ENCODE measurements at regions not wholly inside any gene's neighbourhood (a gene's known extent, or its start where the extent isn't known, plus 50 kb on each side); places are given as distances from the start of the nearest gene placed in this dataset.

GRCh38 chr12:116404913-116405611 is 127.6 kb upstream of the MED13L start:
- DNase-seq: no peak

GRCh38 chr12:116406529-116406928 is 129.0 kb upstream of the MED13L start:
- no peak for DNase-seq

GRCh38 chr12:116408489-116409250 is 131.2 kb upstream of the MED13L start:
- DNase-seq: no peak

GRCh38 chr12:116411977-116412376 is 134.5 kb upstream of the MED13L start:
- no peak for DNase-seq

GRCh38 chr12:116414891-116415290 is 137.4 kb upstream of the MED13L start:
- DNase-seq: no peak

GRCh38 chr12:116415408-116416108 is 138.1 kb upstream of the MED13L start:
- no peak for DNase-seq

- no peak for DNase-seq
Observed at GRCh38 chr12:116416166-116416565, 138.7 kb upstream of the MED13L start.

GRCh38 chr12:116418551-116418950 is 140.6 kb upstream of the MAP1LC3B2 start:
- no peak for DNase-seq

GRCh38 chr12:116420227-116420880 is 138.8 kb upstream of the MAP1LC3B2 start:
- no peak for DNase-seq

- no peak for DNase-seq
Observed at GRCh38 chr12:116421785-116422538, 137.2 kb upstream of the MAP1LC3B2 start.

GRCh38 chr12:116423094-116423493 is 136.1 kb upstream of the MAP1LC3B2 start:
- DNase-seq: no peak

GRCh38 chr12:116425256-116426193 is 133.7 kb upstream of the MAP1LC3B2 start:
- no peak for DNase-seq

GRCh38 chr12:116426391-116427136 is 132.6 kb upstream of the MAP1LC3B2 start:
- DNase-seq: no peak

- DNase-seq: no peak
Observed at GRCh38 chr12:116427200-116427930, 131.8 kb upstream of the MAP1LC3B2 start.

- no peak for DNase-seq
Observed at GRCh38 chr12:116429826-116430360, 129.3 kb upstream of the MAP1LC3B2 start.

- DNase-seq: no peak
Observed at GRCh38 chr12:116430911-116431565, 128.1 kb upstream of the MAP1LC3B2 start.

- DNase-seq: no peak
Observed at GRCh38 chr12:116431677-116432300, 127.4 kb upstream of the MAP1LC3B2 start.

GRCh38 chr12:116432314-116432750 is 126.8 kb upstream of the MAP1LC3B2 start:
- DNase-seq: no peak

Measured in activated T-cell treated with anti-CD3 and anti-CD28 coated beads, Interleukin-2, amount 50 U/mL, for 48 hours (primary cell).